ENCODE measurements at regions not wholly inside any gene's neighbourhood (a gene's known extent, or its start where the extent isn't known, plus 50 kb on each side); places are given as distances from the start of the nearest gene placed in this dataset.

- H3K9me3 ChIP-seq (ENCODE audit: low read depth, low read length, poor library complexity, severe bottlenecking): peaks cover 36% of the 10 kb centered on the region
- H3K27ac ChIP-seq (ENCODE audit: low read depth, low read length, poor library complexity, severe bottlenecking): no peak overlapping the region
- H3K4me1 ChIP-seq (ENCODE audit: insufficient read depth, low read length, poor library complexity, severe bottlenecking): no peaks in the 10 kb centered on the region
- no peak overlapping the region for H3K4me3 ChIP-seq (ENCODE audit: low read depth, low read length, poor library complexity, severe bottlenecking)
- no peaks in the 10 kb centered on the region for H3K36me3 ChIP-seq (ENCODE audit: insufficient read depth, low read length, poor library complexity, severe bottlenecking)
- DNase-seq (ENCODE audit: low spot score): no peak
- no peaks in the 10 kb centered on the region for H3K27me3 ChIP-seq (replicated peaks; ENCODE audit: insufficient read depth, low read depth, low read length, poor library complexity)
- ChIA-PET POLR2A (ENCODE audit: low non-redundant PET) (no interaction called here), CTCF (no interaction called here)
- intact Hi-C loops (cut with micrococcal nuclease; ENCODE audit: unreplicated experiment): no loop called here
- TF ChIP-seq CTCF (conservative IDR thresholded peaks at IDR 0.05; ENCODE audit: low read depth, low read length) (no peak), EZH2 (IDR thresholded peaks at IDR 0.05; ENCODE audit: borderline replicate concordance, low read depth, low read length, poor library complexity, severe bottlenecking) (no peak)
- BruUV-seq (replicated peaks): no TSS peak
Observed at GRCh38 chr2:80854831-80855230, 550.3 kb upstream of the LRRTM1 start.

GRCh38 chr2:80852808-80853139, 548.2 kb upstream of the LRRTM1 start:
- no TSS peak for BruUV-seq (replicated peaks)
- Histone ChIP-seq H3K4me3 (ENCODE audit: low read depth, low read length, poor library complexity, severe bottlenecking) (no peak overlapping the region), H3K9me3 (ENCODE audit: low read depth, low read length, poor library complexity, severe bottlenecking) (peaks cover 29% of the 10 kb centered on the region), H3K36me3 (ENCODE audit: insufficient read depth, low read length, poor library complexity, severe bottlenecking) (no peaks in the 10 kb centered on the region), H3K27ac (ENCODE audit: low read depth, low read length, poor library complexity, severe bottlenecking) (no peak overlapping the region), H3K27me3 (replicated peaks; ENCODE audit: insufficient read depth, low read depth, low read length, poor library complexity) (no peaks in the 10 kb centered on the region), H3K4me1 (ENCODE audit: insufficient read depth, low read length, poor library complexity, severe bottlenecking) (no peaks in the 10 kb centered on the region)
- TF ChIP-seq CTCF (conservative IDR thresholded peaks at IDR 0.05; ENCODE audit: low read depth, low read length): no peak
- TF ChIP-seq EZH2 (IDR thresholded peaks at IDR 0.05; ENCODE audit: borderline replicate concordance, low read depth, low read length, poor library complexity, severe bottlenecking): no peak
- ChIA-PET POLR2A (ENCODE audit: low non-redundant PET) (no interaction called here), CTCF (no interaction called here)
- no peak for DNase-seq (ENCODE audit: low spot score)
- intact Hi-C loops (cut with micrococcal nuclease; ENCODE audit: unreplicated experiment): no loop called here

GRCh38 chr2:80852079-80852807, 547.7 kb upstream of the LRRTM1 start:
- no peaks in the 10 kb centered on the region for H3K4me1 ChIP-seq (ENCODE audit: insufficient read depth, low read length, poor library complexity, severe bottlenecking)
- no peaks in the 10 kb centered on the region for H3K36me3 ChIP-seq (ENCODE audit: insufficient read depth, low read length, poor library complexity, severe bottlenecking)
- no peak for TF ChIP-seq EZH2 (IDR thresholded peaks at IDR 0.05; ENCODE audit: borderline replicate concordance, low read depth, low read length, poor library complexity, severe bottlenecking)
- no peak for TF ChIP-seq CTCF (conservative IDR thresholded peaks at IDR 0.05; ENCODE audit: low read depth, low read length)
- no peak overlapping the region for H3K27ac ChIP-seq (ENCODE audit: low read depth, low read length, poor library complexity, severe bottlenecking)
- intact Hi-C loops (cut with micrococcal nuclease; ENCODE audit: unreplicated experiment): no loop called here
- BruUV-seq (replicated peaks): no TSS peak
- POLR2A ChIA-PET (ENCODE audit: low non-redundant PET): no interaction called here
- H3K27me3 ChIP-seq (replicated peaks; ENCODE audit: insufficient read depth, low read depth, low read length, poor library complexity): no peaks in the 10 kb centered on the region
- CTCF ChIA-PET: no interaction called here
- DNase-seq (ENCODE audit: low spot score): no peak
- H3K4me3 ChIP-seq (ENCODE audit: low read depth, low read length, poor library complexity, severe bottlenecking): no peak overlapping the region
- peaks cover 26% of the 10 kb centered on the region for H3K9me3 ChIP-seq (ENCODE audit: low read depth, low read length, poor library complexity, severe bottlenecking)

All from A673 (cell line).